ENCODE measurements at regions not wholly inside any gene's neighbourhood (a gene's known extent, or its start where the extent isn't known, plus 50 kb on each side); places are given as distances from the start of the nearest gene placed in this dataset.
"Not testable (repeated sequence)": the region's sequence is repeated elsewhere in the genome, so short reads cannot be mapped to it uniquely, and the experiment has no call there.

GRCh38 chr6:74256781-74257180 is 560.8 kb downstream of the CD109 start:
- DNase-seq = no peak

- DNase-seq = no peak
These were observed 560.4 kb downstream of the CD109 start for GRCh38 chr6:74256381-74256780.

GRCh38 chr6:74255007-74255406 is 559.0 kb downstream of the CD109 start:
- not testable (repeated sequence) for DNase-seq

- not testable (repeated sequence) for DNase-seq
These were observed 558.1 kb downstream of the CD109 start for GRCh38 chr6:74254147-74254546.

GRCh38 chr6:74253261-74253660 is 557.3 kb downstream of the CD109 start:
- DNase-seq = no peak

- DNase-seq = no peak
These were observed 554.3 kb downstream of the CD109 start for GRCh38 chr6:74250161-74250818.

- no peak for DNase-seq
These were observed 553.7 kb downstream of the CD109 start for GRCh38 chr6:74249658-74250057.

- no peak for DNase-seq
These were observed 553.0 kb downstream of the CD109 start for GRCh38 chr6:74248966-74249365.

GRCh38 chr6:74222768-74223333 is 526.8 kb downstream of the CD109 start:
- no peak for DNase-seq

- DNase-seq = no peak
These were observed 518.0 kb downstream of the CD109 start for GRCh38 chr6:74213995-74214394.

GRCh38 chr6:74208239-74208638 is 512.2 kb downstream of the CD109 start:
- DNase-seq = no peak

GRCh38 chr6:74199215-74199915 is 503.4 kb downstream of the CD109 start:
- DNase-seq = no peak

- no peak for DNase-seq
These were observed 501.3 kb downstream of the CD109 start for GRCh38 chr6:74197310-74197709.

GRCh38 chr6:74187811-74188210 is 491.8 kb downstream of the CD109 start:
- DNase-seq = no peak

- no peak for DNase-seq
These were observed 487.0 kb downstream of the CD109 start for GRCh38 chr6:74182992-74183391.

GRCh38 chr6:74181471-74181870 is 485.5 kb downstream of the CD109 start:
- no peak for DNase-seq

GRCh38 chr6:74177506-74177905 is 481.5 kb downstream of the CD109 start:
- DNase-seq = no peak

- DNase-seq = not testable (repeated sequence)
These were observed 474.5 kb downstream of the CD109 start for GRCh38 chr6:74170550-74170949.

- DNase-seq = no peak
These were observed 474.1 kb downstream of the CD109 start for GRCh38 chr6:74170118-74170517.

GRCh38 chr6:74167976-74168375 is 472.0 kb downstream of the CD109 start:
- no peak for DNase-seq

- DNase-seq = no peak
These were observed 471.5 kb downstream of the CD109 start for GRCh38 chr6:74167511-74167910.

- no peak for DNase-seq
These were observed 470.8 kb downstream of the CD109 start for GRCh38 chr6:74166849-74167248.

- no peak for DNase-seq
These were observed 465.4 kb downstream of the CD109 start for GRCh38 chr6:74161380-74161779.

GRCh38 chr6:74152096-74152675 is 456.2 kb downstream of the CD109 start:
- DNase-seq = no peak

Measured in KG1 (cell line).